Right atrium auricular region (tissue), 2 donors: ENCODE measurements at regions not wholly inside any gene's neighbourhood (a gene's known extent, or its start where the extent isn't known, plus 50 kb on each side); places are given as distances from the start of the nearest gene placed in this dataset.

ENCODE experiments used
- DNase-seq: peaks from one replicate; pipeline ENCODE4 v3.0.0-alpha.2; 2019; ENCODE audit warnings: low spot score
- H3K27ac ChIP-seq, 2 donors: fragments of 200-600 bp; sonication (generic); 1 replicate in 1 of 2; 2 replicates in 1 of 2; pipeline ENCODE4 v1.5.1; 2016 to 2019
- H3K27me3 ChIP-seq, 2 donors: fragments of 200-600 bp; sonication (generic); one replicate each; pipeline versions ENCODE4 v1.5.1 to v1.6.0; 2017 to 2019
- H3K36me3 ChIP-seq: fragments of 200-600 bp; sonication (generic); one replicate; pipeline ENCODE4 v1.5.1; 2016
- H3K4me1 ChIP-seq, 2 donors: fragments of 200-600 bp; sonication (generic); one replicate each; pipeline versions ENCODE4 v1.5.1 to v1.6.0; 2017 to 2019
- H3K4me3 ChIP-seq, 2 donors: fragments of 200-600 bp; sonication (generic); 1 replicate in 1 of 2; 2 replicates in 1 of 2; pipeline ENCODE4 v1.5.1; 2017 to 2019; ENCODE audit warnings: mild to moderate bottlenecking in 1 of 2, moderate library complexity in 1 of 2
- H3K9me3 ChIP-seq, 2 donors: fragments of 200-600 bp; sonication (generic); one replicate each; pipeline ENCODE4 v1.5.1; 2019
- CTCF ChIP-seq, 2 donors: fragments of 200-600 bp; sonication (generic); IDR thresholded peaks; one replicate each; pipeline ENCODE4 v1.5.1; 2019; ENCODE audit warnings: antibody characterized with exemption in 2 of 2

GRCh38 chr9:27977931-27978330 is 404.6 kb upstream of the C9orf72 start:
- Histone ChIP-seq H3K36me3 (no peaks in the 10 kb centered on the region), H3K27me3 (no peaks in the 10 kb centered on the region), H3K4me3 (no peak overlapping the region), H3K9me3 (no peaks in the 10 kb centered on the region), H3K27ac (no peak overlapping the region), H3K4me1 (no peaks in the 10 kb centered on the region)
- no peak for TF ChIP-seq CTCF (IDR thresholded peaks at IDR 0.05)
- no peak for DNase-seq

- no peak for DNase-seq
- H3K4me3 ChIP-seq: no peak overlapping the region
- no peaks in the 10 kb centered on the region for H3K4me1 ChIP-seq
- TF ChIP-seq CTCF (IDR thresholded peaks at IDR 0.05): no peak
- H3K36me3 ChIP-seq: no peaks in the 10 kb centered on the region
- H3K9me3 ChIP-seq: no peaks in the 10 kb centered on the region
- H3K27ac ChIP-seq: no peak overlapping the region
- no peaks in the 10 kb centered on the region for H3K27me3 ChIP-seq
These were observed 412.4 kb upstream of the C9orf72 start for GRCh38 chr9:27985714-27986113.

GRCh38 chr9:27990524-27990923 is 417.2 kb upstream of the C9orf72 start:
- no peaks in the 10 kb centered on the region for H3K36me3 ChIP-seq
- no peaks in the 10 kb centered on the region for H3K9me3 ChIP-seq
- H3K4me3 ChIP-seq: no peak overlapping the region
- DNase-seq: no peak
- no peak for TF ChIP-seq CTCF (IDR thresholded peaks at IDR 0.05)
- H3K4me1 ChIP-seq: no peaks in the 10 kb centered on the region
- H3K27me3 ChIP-seq: no peaks in the 10 kb centered on the region
- H3K27ac ChIP-seq: no peak overlapping the region

- Histone ChIP-seq H3K4me3 (no peak overlapping the region), H3K4me1 (no peaks in the 10 kb centered on the region), H3K27me3 (no peaks in the 10 kb centered on the region), H3K9me3 (no peaks in the 10 kb centered on the region), H3K36me3 (no peaks in the 10 kb centered on the region), H3K27ac (no peak overlapping the region)
- DNase-seq: no peak
- TF ChIP-seq CTCF (IDR thresholded peaks at IDR 0.05): no peak
These were observed 417.9 kb upstream of the C9orf72 start for GRCh38 chr9:27991221-27991620.

GRCh38 chr9:28001096-28001495 is 427.8 kb upstream of the C9orf72 start:
- Histone ChIP-seq H3K27ac (no peak overlapping the region), H3K36me3 (no peaks in the 10 kb centered on the region), H3K4me3 (no peak overlapping the region), H3K27me3 (no peaks in the 10 kb centered on the region), H3K4me1 (no peaks in the 10 kb centered on the region), H3K9me3 (no peaks in the 10 kb centered on the region)
- TF ChIP-seq CTCF (IDR thresholded peaks at IDR 0.05): no peak
- DNase-seq: no peak

- no peak for TF ChIP-seq CTCF (IDR thresholded peaks at IDR 0.05)
- Histone ChIP-seq H3K4me3 (no peak overlapping the region), H3K36me3 (no peaks in the 10 kb centered on the region), H3K4me1 (no peaks in the 10 kb centered on the region), H3K9me3 (no peaks in the 10 kb centered on the region), H3K27ac (no peak overlapping the region), H3K27me3 (no peaks in the 10 kb centered on the region)
- DNase-seq: no peak
These were observed 431.6 kb upstream of the C9orf72 start for GRCh38 chr9:28004900-28005299.
